C4-2B (cell line): ENCODE measurements at regions not wholly inside any gene's neighbourhood (a gene's known extent, or its start where the extent isn't known, plus 50 kb on each side); places are given as distances from the start of the nearest gene placed in this dataset.

Experiments
- H3K27ac ChIP-seq: fragments of 450-650 bp; 2 replicates; pipeline ENCODE4 v1.5.1; 2017
- CTCF ChIP-seq: fragments of 450-650 bp; conservative IDR thresholded peaks from 2 replicates; pipeline ENCODE4 v1.5.1; 2017; ENCODE audit warnings: mild to moderate bottlenecking
- ZFX ChIP-seq: fragments of 450-650 bp; IDR thresholded peaks from 2 replicates; pipeline ENCODE4 v1.6.1; 2017

GRCh38 chr7:116329686-116330503, 119.6 kb downstream of the TES start:
- TF ChIP-seq ZFX (no peak), CTCF (no peak)
- no peak overlapping the region for H3K27ac ChIP-seq

GRCh38 chr7:116331020-116331419, 120.7 kb downstream of the TES start:
- TF ChIP-seq ZFX (no peak), CTCF (no peak)
- H3K27ac ChIP-seq, result no peak overlapping the region

GRCh38 chr7:116332766-116333165, 122.4 kb downstream of the TES start:
- TF ChIP-seq CTCF, result no peak
- no peak for TF ChIP-seq ZFX

DNA sequence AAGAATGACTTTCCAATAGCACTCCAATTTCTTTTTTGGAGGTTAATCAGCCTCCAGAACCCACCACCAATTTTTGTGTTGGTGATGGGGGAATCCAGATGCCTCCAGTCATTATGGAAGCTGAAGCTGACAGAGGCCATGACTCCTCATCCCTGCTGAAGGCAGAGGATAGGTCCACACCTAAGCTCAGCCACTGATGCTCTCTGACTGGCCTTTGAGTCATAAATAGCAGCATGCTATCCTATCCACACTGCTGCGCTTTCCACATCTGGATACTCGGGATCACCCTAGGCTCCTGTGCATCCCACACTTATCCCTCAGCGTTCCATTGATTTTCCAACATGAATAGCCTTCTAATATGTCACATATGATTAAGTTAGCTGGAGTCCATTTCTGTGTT, 124.2 kb downstream of the TES start:
- H3K27ac ChIP-seq, result no peak overlapping the region
- TF ChIP-seq CTCF (no peak), ZFX (no peak)

More at GRCh38 chr7:116332766-116333165, 122.4 kb downstream of the TES start:
- no peak overlapping the region for H3K27ac ChIP-seq

DNA sequence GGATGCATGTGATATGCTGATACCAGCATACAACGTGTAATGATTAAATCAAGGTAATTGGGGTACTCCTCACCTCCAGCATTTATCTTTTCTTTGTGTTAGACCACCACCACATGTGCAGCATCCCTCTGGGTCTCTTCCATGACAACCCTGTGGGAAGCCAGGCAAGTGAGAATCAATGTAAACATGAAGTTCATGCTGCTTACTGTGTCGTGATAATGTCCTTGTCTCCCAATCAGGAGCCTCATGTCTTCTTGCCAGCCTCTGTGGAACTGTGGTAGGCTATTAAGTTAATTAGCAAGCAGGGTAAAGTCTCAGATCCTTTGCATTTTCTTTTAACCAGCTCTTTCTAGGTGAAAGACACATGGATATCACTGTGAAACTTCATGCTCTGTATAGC, 126.7 kb downstream of the TES start:
- TF ChIP-seq ZFX (no peak), CTCF (no peak)
- H3K27ac ChIP-seq, result no peak overlapping the region

DNA sequence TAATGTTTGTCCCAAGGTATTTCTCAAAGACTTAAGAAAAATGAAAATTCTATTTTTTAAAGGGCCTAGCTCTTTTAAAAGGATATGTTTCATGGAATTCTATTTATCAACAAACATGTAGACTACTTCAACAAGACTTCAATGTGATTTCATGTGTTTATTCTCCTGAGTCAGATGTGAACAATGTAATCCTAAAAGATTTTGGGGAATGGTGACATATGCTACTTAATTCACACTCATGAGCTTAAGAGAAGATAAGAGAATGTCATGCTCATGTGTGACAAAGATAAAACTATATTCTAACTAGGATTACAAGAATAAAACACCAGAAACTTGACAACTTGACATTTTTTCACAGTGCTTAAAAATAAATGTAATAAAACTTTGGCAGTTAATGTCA, 127.5 kb downstream of the TES start:
- TF ChIP-seq CTCF (no peak), ZFX (no peak)
- no peak overlapping the region for H3K27ac ChIP-seq

DNA sequence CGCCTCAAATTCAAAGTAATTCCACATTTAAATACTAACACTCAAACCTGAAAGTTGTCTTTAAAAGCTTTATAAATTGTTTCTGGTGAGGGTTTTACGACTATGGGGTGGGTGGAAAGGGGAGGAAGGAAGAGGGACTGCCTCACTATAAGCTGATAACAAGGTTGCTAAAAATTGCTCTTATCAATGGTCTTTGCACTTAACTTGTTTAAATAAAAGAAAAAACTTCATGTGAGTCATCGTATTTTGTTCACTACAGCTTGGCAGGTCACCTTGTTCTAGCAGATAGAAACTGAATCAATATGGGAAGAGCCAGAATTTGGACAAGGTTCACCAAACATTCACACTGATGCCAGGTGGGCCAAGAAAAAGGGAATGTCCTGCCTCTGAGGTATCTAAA, 129.2 kb downstream of the TES start:
- TF ChIP-seq ZFX (no peak), CTCF (no peak)

More for the DNA sequence above, 129.2 kb downstream of the TES start:
- H3K27ac ChIP-seq, result no peak overlapping the region
